A673 (cell line): ENCODE measurements at regions not wholly inside any gene's neighbourhood (a gene's known extent, or its start where the extent isn't known, plus 50 kb on each side); places are given as distances from the start of the nearest gene placed in this dataset.

Experiments
- BruUV-seq: library from RNA; stranded (reverse); fragments of 400-500 nt; replicated peaks from 2 replicates; lab custom pipeline; 2021; lab: Mats Ljungman, UMichigan
- CTCF ChIA-PET: fragments of 300-600 bp; sonication (Branson Sonifier 250); formaldehyde crosslinking; loops from one replicate; lab custom pipeline; 2022; ENCODE audit warnings: antibody characterized with exemption; lab: Charles Lee
- POLR2A ChIA-PET: fragments of 300-600 bp; sonication (Branson Sonifier 250); formaldehyde crosslinking; loops from one replicate; lab custom pipeline; 2022; ENCODE audit warnings: antibody characterized with exemption; ENCODE audit not compliant: low non-redundant PET; lab: Charles Lee
- DNase-seq: peaks from one replicate; pipeline ENCODE4 v3.0.0-alpha.2; 2015; ENCODE audit warnings: low spot score
- H3K27ac ChIP-seq: fragments of 200-600 bp; sonication (generic); 2 replicates; pipeline ENCODE4 v1.5.1; 2016; ENCODE audit warnings: mixed run types, low read depth, mild to moderate bottlenecking, mixed read lengths, antibody characterized with exemption, low read length; ENCODE audit not compliant: poor library complexity, severe bottlenecking
- H3K27me3 ChIP-seq: fragments of 200-600 bp; sonication (generic); replicated peaks from 2 replicates; pipeline ENCODE4 v1.6.1; 2017; ENCODE audit warnings: mixed run types, low read depth, mild to moderate bottlenecking, mixed read lengths, antibody characterized with exemption, low read length; ENCODE audit not compliant: insufficient read depth, poor library complexity
- H3K36me3 ChIP-seq: fragments of 200-600 bp; sonication (generic); 2 replicates; pipeline ENCODE4 v1.6.1; 2016; ENCODE audit warnings: mixed run types, mild to moderate bottlenecking, mixed read lengths, antibody characterized with exemption, low read length; ENCODE audit not compliant: insufficient read depth, poor library complexity, severe bottlenecking
- H3K4me1 ChIP-seq: fragments of 200-600 bp; sonication (generic); 2 replicates; pipeline ENCODE4 v1.6.1; 2017; ENCODE audit warnings: mixed run types, mild to moderate bottlenecking, mixed read lengths, antibody characterized with exemption, low read length; ENCODE audit not compliant: insufficient read depth, poor library complexity, severe bottlenecking
- H3K4me3 ChIP-seq: fragments of 200-600 bp; sonication (generic); 2 replicates; pipeline ENCODE4 v1.5.1; 2016; ENCODE audit warnings: low read depth, mixed run types, mild to moderate bottlenecking, mixed read lengths, low read length; ENCODE audit not compliant: poor library complexity, severe bottlenecking
- H3K9me3 ChIP-seq: fragments of 200-600 bp; sonication (generic); 2 replicates; pipeline ENCODE4 v1.6.1; 2016; ENCODE audit warnings: mixed run types, low read depth, mild to moderate bottlenecking, mixed read lengths, antibody characterized with exemption, low read length; ENCODE audit not compliant: poor library complexity, severe bottlenecking
- CTCF ChIP-seq: fragments of 300-800, 200-600 bp; sonication (generic); conservative IDR thresholded peaks from 2 replicates; pipeline ENCODE4 v1.5.1; 2017; ENCODE audit warnings: low read depth, mild to moderate bottlenecking, antibody characterized with exemption, low read length, moderate library complexity, mixed read lengths
- EZH2 ChIP-seq: fragments of 200-600 bp; sonication (generic); IDR thresholded peaks from 2 replicates; pipeline ENCODE4 v1.6.1; 2017; ENCODE audit warnings: borderline replicate concordance, low read depth, mild to moderate bottlenecking, mixed read lengths, antibody characterized with exemption, low read length; ENCODE audit not compliant: poor library complexity, severe bottlenecking
- intact Hi-C: fragments of 100-400 bp; cut with micrococcal nuclease; formaldehyde crosslinking; loops from one replicate; pipeline ENCODE4 v1.10.0; 2022; ENCODE audit not compliant: unreplicated experiment

DNA sequence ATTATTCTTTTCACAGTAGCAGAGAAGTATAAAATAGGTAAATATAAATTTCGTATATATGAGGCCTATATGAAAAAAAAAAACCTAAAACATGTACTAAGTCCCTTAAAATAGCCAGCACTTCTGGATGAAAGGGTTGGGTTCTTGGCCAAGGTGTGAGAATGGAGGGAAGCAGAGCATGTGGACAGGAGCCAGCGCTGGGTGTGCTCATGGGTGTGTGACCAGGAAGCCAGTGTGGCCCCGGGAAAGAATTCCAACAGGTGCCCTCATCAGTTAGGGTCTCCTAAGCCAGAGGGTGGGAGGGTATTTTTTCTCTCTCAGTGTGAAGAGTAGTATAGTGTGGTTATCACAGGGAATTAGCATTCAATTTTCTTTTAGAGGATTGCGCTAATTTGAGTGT is 401.9 kb upstream of the IGFBP3 start:
- DNase-seq = no peak
- Histone ChIP-seq H3K4me1 (no peaks in the 10 kb centered on the region), H3K27me3 (no peaks in the 10 kb centered on the region), H3K27ac (no peak overlapping the region), H3K36me3 (no peaks in the 10 kb centered on the region), H3K9me3 (no peaks in the 10 kb centered on the region), H3K4me3 (no peak overlapping the region)
- no TSS peak for BruUV-seq
- intact Hi-C loops = no loop called here
- TF ChIP-seq EZH2 (no peak), CTCF (no peak)
- ChIA-PET POLR2A (no interaction called here), CTCF (no interaction called here)

GRCh38 chr7:46321556-46322205 is 400.6 kb upstream of the IGFBP3 start:
- ChIA-PET CTCF (no interaction called here), POLR2A (no interaction called here)

GRCh38 chr7:46320956-46321355 is 399.9 kb upstream of the IGFBP3 start:
- ChIA-PET CTCF (no interaction called here), POLR2A (no interaction called here)
- BruUV-seq = no TSS peak
- no peak for DNase-seq
- H3K36me3 ChIP-seq = no peaks in the 10 kb centered on the region
- H3K9me3 ChIP-seq = no peaks in the 10 kb centered on the region
- intact Hi-C loops = no loop called here
- no peak overlapping the region for H3K4me3 ChIP-seq
- TF ChIP-seq EZH2 (no peak), CTCF (no peak)
- H3K27ac ChIP-seq = no peak overlapping the region
- no peaks in the 10 kb centered on the region for H3K27me3 ChIP-seq
- no peaks in the 10 kb centered on the region for H3K4me1 ChIP-seq

More at GRCh38 chr7:46321556-46322205, 400.6 kb upstream of the IGFBP3 start:
- DNase-seq = no peak
- Histone ChIP-seq H3K36me3 (no peaks in the 10 kb centered on the region), H3K9me3 (no peaks in the 10 kb centered on the region), H3K4me3 (no peak overlapping the region), H3K4me1 (no peaks in the 10 kb centered on the region), H3K27ac (no peak overlapping the region), H3K27me3 (no peaks in the 10 kb centered on the region)
- intact Hi-C loops = no loop called here
- BruUV-seq = no TSS peak
- TF ChIP-seq EZH2 = no peak
- no peak for TF ChIP-seq CTCF
